ENCODE measurements at regions not wholly inside any gene's neighbourhood (a gene's known extent, or its start where the extent isn't known, plus 50 kb on each side); places are given as distances from the start of the nearest gene placed in this dataset.

- no peak overlapping the region for H3K4me3 ChIP-seq (ENCODE audit: low read depth, low read length)
- no peak overlapping the region for H2BK5ac ChIP-seq (ENCODE audit: low read depth, low read length, poor library complexity)
- no peak overlapping the region for H3K23ac ChIP-seq (ENCODE audit: low read length)
- no peak overlapping the region for H2BK12ac ChIP-seq (ENCODE audit: low read length)
- H3K79me1 ChIP-seq (ENCODE audit: low read length), result no peaks in the 10 kb centered on the region
- no peak overlapping the region for H2AFZ ChIP-seq (ENCODE audit: insufficient read depth, low read length, poor library complexity)
- H2AK5ac ChIP-seq (ENCODE audit: low read length), result no peak overlapping the region
- no peaks in the 10 kb centered on the region for H3K4me1 ChIP-seq (ENCODE audit: control insufficient read depth in 1 of 2, insufficient read depth in 2 of 2, low read length in 2 of 2)
- no peak overlapping the region for H3K9ac ChIP-seq (ENCODE audit: low read length)
- no peak overlapping the region for H3K14ac ChIP-seq (ENCODE audit: low read length)
- H4K8ac ChIP-seq (ENCODE audit: low read depth, low read length), result no peak overlapping the region
- H3K27ac ChIP-seq (ENCODE audit: low read depth, low read length), result no peak overlapping the region
- DNase-seq, result no peak
- H4K91ac ChIP-seq (ENCODE audit: low read depth, low read length), result no peak overlapping the region
- no peaks in the 10 kb centered on the region for H3K36me3 ChIP-seq (ENCODE audit: control insufficient read depth in 1 of 2, insufficient read depth in 2 of 2, low read length in 2 of 2)
- H4K12ac ChIP-seq (ENCODE audit: low read depth, low read length), result no peak overlapping the region
- H3K27me3 ChIP-seq (ENCODE audit: insufficient read depth, low read length), result no peaks in the 10 kb centered on the region
- H3K4ac ChIP-seq (ENCODE audit: low read depth, low read length), result no peak overlapping the region
- no peaks in the 10 kb centered on the region for H3K79me2 ChIP-seq (ENCODE audit: control insufficient read depth, insufficient read depth, low read length, poor library complexity)
- no CpG with 5 or more reads among the region's 3 CpGs for WGBS (ENCODE audit: extremely low coverage, insufficient coverage, insufficient read length)
- no peak overlapping the region for H3K18ac ChIP-seq (ENCODE audit: low read length)
- no peak overlapping the region for H2BK120ac ChIP-seq (ENCODE audit: insufficient read depth, low read length, poor library complexity)
- no peak overlapping the region for H3K4me2 ChIP-seq (ENCODE audit: low read length)
- H3K9me3 ChIP-seq (ENCODE audit: insufficient read depth, low read depth, low read length), result no peaks in the 10 kb centered on the region
These were observed 1038.0 kb downstream of the SOCS6 start for GRCh38 chr18:71326826-71327225.

GRCh38 chr18:71324356-71324755 lies 1035.5 kb downstream of the SOCS6 start:
- H2BK120ac ChIP-seq (ENCODE audit: insufficient read depth, low read length, poor library complexity), result no peak overlapping the region
- H3K4me3 ChIP-seq (ENCODE audit: low read depth, low read length), result no peak overlapping the region
- H2BK5ac ChIP-seq (ENCODE audit: low read depth, low read length, poor library complexity), result no peak overlapping the region
- H3K23ac ChIP-seq (ENCODE audit: low read length), result no peak overlapping the region
- no peaks in the 10 kb centered on the region for H3K79me2 ChIP-seq (ENCODE audit: control insufficient read depth, insufficient read depth, low read length, poor library complexity)
- no peak overlapping the region for H2AFZ ChIP-seq (ENCODE audit: insufficient read depth, low read length, poor library complexity)
- no peaks in the 10 kb centered on the region for H3K9me3 ChIP-seq (ENCODE audit: insufficient read depth, low read depth, low read length)
- H3K36me3 ChIP-seq (ENCODE audit: control insufficient read depth in 1 of 2, insufficient read depth in 2 of 2, low read length in 2 of 2), result no peaks in the 10 kb centered on the region
- no peak overlapping the region for H3K4me2 ChIP-seq (ENCODE audit: low read length)
- no peak overlapping the region for H4K8ac ChIP-seq (ENCODE audit: low read depth, low read length)
- no peaks in the 10 kb centered on the region for H3K27me3 ChIP-seq (ENCODE audit: insufficient read depth, low read length)
- H2BK12ac ChIP-seq (ENCODE audit: low read length), result no peak overlapping the region
- H4K91ac ChIP-seq (ENCODE audit: low read depth, low read length), result no peak overlapping the region
- H3K18ac ChIP-seq (ENCODE audit: low read length), result no peak overlapping the region
- no peak overlapping the region for H4K12ac ChIP-seq (ENCODE audit: low read depth, low read length)
- no peaks in the 10 kb centered on the region for H3K4me1 ChIP-seq (ENCODE audit: control insufficient read depth in 1 of 2, insufficient read depth in 2 of 2, low read length in 2 of 2)
- H3K4ac ChIP-seq (ENCODE audit: low read depth, low read length), result no peak overlapping the region
- DNase-seq, result no peak
- no peak overlapping the region for H2AK5ac ChIP-seq (ENCODE audit: low read length)
- H3K14ac ChIP-seq (ENCODE audit: low read length), result no peak overlapping the region
- no peaks in the 10 kb centered on the region for H3K79me1 ChIP-seq (ENCODE audit: low read length)
- no peak overlapping the region for H3K27ac ChIP-seq (ENCODE audit: low read depth, low read length)
- WGBS (ENCODE audit: extremely low coverage, insufficient coverage, insufficient read length), result no CpG with 5 or more reads among the region's 1 CpG
- no peak overlapping the region for H3K9ac ChIP-seq (ENCODE audit: low read length)

- WGBS (ENCODE audit: extremely low coverage, insufficient coverage, insufficient read length), result no CpG with 5 or more reads among the region's 3 CpGs
- no peaks in the 10 kb centered on the region for H3K9me3 ChIP-seq (ENCODE audit: insufficient read depth, low read depth, low read length)
- H3K4me3 ChIP-seq (ENCODE audit: low read depth, low read length), result no peak overlapping the region
- no peak overlapping the region for H3K4me2 ChIP-seq (ENCODE audit: low read length)
- no peak overlapping the region for H2AFZ ChIP-seq (ENCODE audit: insufficient read depth, low read length, poor library complexity)
- no peak overlapping the region for H3K14ac ChIP-seq (ENCODE audit: low read length)
- H3K79me1 ChIP-seq (ENCODE audit: low read length), result no peaks in the 10 kb centered on the region
- no peak overlapping the region for H2AK5ac ChIP-seq (ENCODE audit: low read length)
- H3K27ac ChIP-seq (ENCODE audit: low read depth, low read length), result no peak overlapping the region
- H2BK5ac ChIP-seq (ENCODE audit: low read depth, low read length, poor library complexity), result no peak overlapping the region
- H4K12ac ChIP-seq (ENCODE audit: low read depth, low read length), result no peak overlapping the region
- H2BK12ac ChIP-seq (ENCODE audit: low read length), result no peak overlapping the region
- H2BK120ac ChIP-seq (ENCODE audit: insufficient read depth, low read length, poor library complexity), result no peak overlapping the region
- no peaks in the 10 kb centered on the region for H3K4me1 ChIP-seq (ENCODE audit: control insufficient read depth in 1 of 2, insufficient read depth in 2 of 2, low read length in 2 of 2)
- no peak overlapping the region for H3K18ac ChIP-seq (ENCODE audit: low read length)
- no peak overlapping the region for H3K4ac ChIP-seq (ENCODE audit: low read depth, low read length)
- no peaks in the 10 kb centered on the region for H3K27me3 ChIP-seq (ENCODE audit: insufficient read depth, low read length)
- H3K36me3 ChIP-seq (ENCODE audit: control insufficient read depth in 1 of 2, insufficient read depth in 2 of 2, low read length in 2 of 2), result no peaks in the 10 kb centered on the region
- H3K23ac ChIP-seq (ENCODE audit: low read length), result no peak overlapping the region
- H3K9ac ChIP-seq (ENCODE audit: low read length), result no peak overlapping the region
- H4K8ac ChIP-seq (ENCODE audit: low read depth, low read length), result no peak overlapping the region
- no peaks in the 10 kb centered on the region for H3K79me2 ChIP-seq (ENCODE audit: control insufficient read depth, insufficient read depth, low read length, poor library complexity)
- peak in 1 of 2 donors; percentile 48 for DNase-seq
- H4K91ac ChIP-seq (ENCODE audit: low read depth, low read length), result no peak overlapping the region
These were observed 1033.4 kb downstream of the SOCS6 start for GRCh38 chr18:71322201-71322600.

- Histone ChIP-seq H3K4ac (ENCODE audit: low read depth, low read length) (no peak overlapping the region), H3K27me3 (ENCODE audit: insufficient read depth, low read length) (no peaks in the 10 kb centered on the region), H3K23ac (ENCODE audit: low read length) (no peak overlapping the region), H2BK5ac (ENCODE audit: low read depth, low read length, poor library complexity) (no peak overlapping the region), H3K14ac (ENCODE audit: low read length) (no peak overlapping the region), H3K9me3 (ENCODE audit: insufficient read depth, low read depth, low read length) (no peaks in the 10 kb centered on the region), H2BK120ac (ENCODE audit: insufficient read depth, low read length, poor library complexity) (no peak overlapping the region), H4K12ac (ENCODE audit: low read depth, low read length) (no peak overlapping the region), H3K4me3 (ENCODE audit: low read depth, low read length) (no peak overlapping the region), H3K79me2 (ENCODE audit: control insufficient read depth, insufficient read depth, low read length, poor library complexity) (no peaks in the 10 kb centered on the region), H3K4me2 (ENCODE audit: low read length) (no peak overlapping the region), H2AFZ (ENCODE audit: insufficient read depth, low read length, poor library complexity) (no peak overlapping the region), H2BK12ac (ENCODE audit: low read length) (no peak overlapping the region), H3K79me1 (ENCODE audit: low read length) (no peaks in the 10 kb centered on the region), H3K18ac (ENCODE audit: low read length) (no peak overlapping the region), H4K91ac (ENCODE audit: low read depth, low read length) (no peak overlapping the region), H3K36me3 (ENCODE audit: control insufficient read depth in 1 of 2, insufficient read depth in 2 of 2, low read length in 2 of 2) (no peaks in the 10 kb centered on the region), H3K27ac (ENCODE audit: low read depth, low read length) (no peak overlapping the region), H3K9ac (ENCODE audit: low read length) (no peak overlapping the region), H3K4me1 (ENCODE audit: control insufficient read depth in 1 of 2, insufficient read depth in 2 of 2, low read length in 2 of 2) (no peaks in the 10 kb centered on the region), H4K8ac (ENCODE audit: low read depth, low read length) (no peak overlapping the region), H2AK5ac (ENCODE audit: low read length) (no peak overlapping the region)
- DNase-seq, result no peak
- WGBS (ENCODE audit: extremely low coverage, insufficient coverage, insufficient read length), result no CpG with 5 or more reads among the region's 3 CpGs
These were observed 1032.5 kb downstream of the SOCS6 start for GRCh38 chr18:71321319-71321718.
